IPS-18a (cell line): ENCODE measurements at regions not wholly inside any gene's neighbourhood (a gene's known extent, or its start where the extent isn't known, plus 50 kb on each side); places are given as distances from the start of the nearest gene placed in this dataset.

ENCODE experiments used
- H3K27ac ChIP-seq: one replicate; pipeline ENCODE4 v1.5.1; 2013; ENCODE audit warnings: low read length
- H3K27me3 ChIP-seq: one replicate; pipeline ENCODE4 v1.6.1; 2013; ENCODE audit warnings: mild to moderate bottlenecking, low read length; ENCODE audit not compliant: control insufficient read depth, insufficient read depth
- H3K36me3 ChIP-seq: one replicate; pipeline ENCODE4 v1.6.1; 2013; ENCODE audit warnings: low read depth, low read length; ENCODE audit not compliant: control insufficient read depth
- H3K4me1 ChIP-seq: one replicate; pipeline ENCODE4 v1.6.1; 2013; ENCODE audit warnings: low read depth, low read length; ENCODE audit not compliant: control insufficient read depth
- H3K4me3 ChIP-seq: one replicate; pipeline ENCODE4 v1.5.1; 2013; ENCODE audit warnings: low read length
- H3K9ac ChIP-seq: one replicate; pipeline ENCODE4 v1.6.1; 2013; ENCODE audit warnings: mild to moderate bottlenecking, low read length, moderate library complexity
- H3K9me3 ChIP-seq: one replicate; pipeline ENCODE4 v1.6.1; 2013; ENCODE audit warnings: low read depth, low read length; ENCODE audit not compliant: control insufficient read depth

DNA sequence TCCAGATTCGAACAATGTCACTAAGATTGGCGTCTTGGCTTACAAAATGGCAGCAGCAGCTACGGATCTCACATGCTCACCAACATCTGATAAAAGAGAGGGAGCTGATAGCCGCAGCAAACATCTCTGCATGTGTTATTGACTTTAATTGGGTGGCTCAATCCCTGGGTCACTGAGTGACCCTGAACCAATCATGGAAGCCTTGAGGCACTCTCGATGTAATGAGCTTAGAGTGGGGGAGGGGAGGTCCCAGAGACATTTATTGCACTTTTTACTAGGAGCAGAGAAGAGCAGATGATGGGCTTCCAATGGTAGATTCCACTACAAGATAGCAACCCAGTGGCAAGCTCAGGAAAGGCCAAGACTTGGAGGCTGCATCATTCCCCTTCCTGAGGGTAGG, 238.7 kb downstream of the BMP7 start:
- Histone ChIP-seq H3K4me1 (peaks cover 13% of the 10 kb centered on the region), H3K27me3 (no peaks in the 10 kb centered on the region), H3K27ac (no peak overlapping the region)

DNA sequence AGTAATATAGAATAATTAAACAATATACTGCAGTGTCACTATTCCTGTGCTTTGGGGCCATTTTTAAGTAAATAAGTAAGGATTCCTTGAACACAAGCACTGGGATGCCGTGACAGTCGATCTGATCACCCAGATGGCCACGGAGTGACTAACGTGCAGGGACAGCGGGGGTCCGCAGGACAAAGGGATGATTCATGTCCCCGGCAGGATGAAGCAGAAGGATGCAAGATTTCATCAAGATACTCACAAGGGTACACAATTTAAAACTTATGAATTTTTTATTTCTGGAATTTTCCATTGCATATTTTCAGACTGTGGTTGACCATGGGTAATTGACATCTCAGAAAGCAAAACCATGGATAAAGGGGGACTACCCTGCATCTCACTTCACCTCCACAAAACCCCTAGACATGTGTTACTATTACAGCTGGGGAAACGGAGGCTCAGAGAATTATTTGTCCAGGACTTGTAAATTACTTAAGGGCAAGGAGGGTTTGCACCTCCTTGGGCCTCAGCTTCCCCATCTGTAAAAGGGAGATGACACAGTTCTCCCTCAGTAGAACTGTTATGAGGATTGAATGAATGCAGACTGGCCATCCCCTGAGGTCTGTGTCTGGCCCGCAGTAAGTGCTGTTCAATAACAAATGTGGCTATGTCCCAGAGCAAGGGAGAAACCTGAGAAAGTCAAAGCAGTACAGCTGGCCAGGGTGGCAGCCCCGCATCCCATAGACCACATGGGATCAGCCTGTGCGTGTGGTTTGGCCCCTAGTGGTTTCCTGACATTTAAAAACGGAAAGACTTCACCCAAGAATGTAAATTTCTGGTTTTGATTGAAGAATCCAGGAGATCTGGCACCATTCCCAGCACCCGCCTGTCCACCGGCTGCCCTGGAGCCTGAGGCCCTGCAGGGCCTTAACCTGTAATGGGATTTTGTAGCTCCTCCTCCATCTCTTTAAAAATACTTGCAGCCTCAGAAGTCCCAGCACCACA, 235.5 kb downstream of the BMP7 start:
- no peak overlapping the region for H3K4me3 ChIP-seq
- no peaks in the 10 kb centered on the region for H3K27me3 ChIP-seq
- H3K27ac ChIP-seq: no peak overlapping the region
- H3K9me3 ChIP-seq: no peaks in the 10 kb centered on the region
- no peak overlapping the region for H3K9ac ChIP-seq
- no peaks in the 10 kb centered on the region for H3K36me3 ChIP-seq
- peaks cover 13% of the 10 kb centered on the region for H3K4me1 ChIP-seq

More for the DNA sequence above, 238.7 kb downstream of the BMP7 start:
- Histone ChIP-seq H3K9me3 (no peaks in the 10 kb centered on the region), H3K4me3 (no peak overlapping the region), H3K9ac (no peak overlapping the region), H3K36me3 (no peaks in the 10 kb centered on the region)

DNA sequence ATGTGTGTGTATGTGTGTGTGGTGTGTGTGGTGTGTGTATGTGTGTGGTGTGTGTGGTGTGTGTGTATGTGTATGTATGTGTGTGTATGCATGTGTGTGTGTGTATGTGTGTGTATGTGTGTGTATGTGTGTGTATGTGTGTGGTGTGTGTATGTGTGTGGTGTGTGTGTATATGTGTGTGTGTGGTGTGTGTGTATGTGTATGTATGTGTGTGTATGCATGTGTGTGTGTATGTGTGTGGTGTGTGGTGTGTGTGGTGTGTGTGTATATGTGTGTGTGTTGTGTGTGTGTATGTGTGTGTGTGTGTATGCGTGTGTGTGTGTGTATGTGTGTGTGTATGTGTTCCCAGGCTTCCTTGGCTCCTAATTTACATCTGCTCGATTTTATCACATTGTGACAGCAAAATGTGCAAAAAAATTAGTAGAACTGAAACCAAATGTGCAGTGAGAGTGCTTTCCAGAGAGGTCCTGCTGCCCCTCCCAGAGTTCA, 234.5 kb downstream of the BMP7 start:
- no peaks in the 10 kb centered on the region for H3K9me3 ChIP-seq
- H3K27ac ChIP-seq: no peak overlapping the region
- H3K9ac ChIP-seq: no peak overlapping the region
- no peak overlapping the region for H3K4me3 ChIP-seq
- H3K4me1 ChIP-seq: peaks cover 13% of the 10 kb centered on the region
- H3K27me3 ChIP-seq: no peaks in the 10 kb centered on the region
- no peaks in the 10 kb centered on the region for H3K36me3 ChIP-seq

DNA sequence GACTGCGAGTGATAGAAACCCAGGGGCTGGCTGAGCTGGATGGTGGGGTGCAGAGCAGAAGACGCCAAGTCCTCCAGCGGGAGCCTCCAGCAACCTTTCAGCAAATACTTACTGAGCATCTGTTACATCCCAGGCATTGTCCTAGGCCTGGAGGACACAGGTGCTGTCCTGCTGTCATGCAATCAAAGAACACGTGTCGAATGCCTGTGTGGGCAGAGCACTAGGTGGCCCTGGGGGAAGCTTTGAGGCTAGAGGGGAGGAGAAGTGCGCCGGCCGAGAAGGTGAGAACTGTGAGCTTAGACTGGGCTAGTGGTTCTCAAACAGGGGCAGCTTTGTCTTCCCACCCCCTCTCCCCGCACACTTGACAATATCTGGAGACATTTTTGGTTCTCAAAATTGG, 233.6 kb downstream of the BMP7 start:
- H3K4me1 ChIP-seq: peaks cover 13% of the 10 kb centered on the region
- no peak overlapping the region for H3K27ac ChIP-seq
- H3K36me3 ChIP-seq: no peaks in the 10 kb centered on the region
- no peak overlapping the region for H3K9ac ChIP-seq
- no peaks in the 10 kb centered on the region for H3K9me3 ChIP-seq
- H3K27me3 ChIP-seq: no peaks in the 10 kb centered on the region
- H3K4me3 ChIP-seq: no peak overlapping the region

DNA sequence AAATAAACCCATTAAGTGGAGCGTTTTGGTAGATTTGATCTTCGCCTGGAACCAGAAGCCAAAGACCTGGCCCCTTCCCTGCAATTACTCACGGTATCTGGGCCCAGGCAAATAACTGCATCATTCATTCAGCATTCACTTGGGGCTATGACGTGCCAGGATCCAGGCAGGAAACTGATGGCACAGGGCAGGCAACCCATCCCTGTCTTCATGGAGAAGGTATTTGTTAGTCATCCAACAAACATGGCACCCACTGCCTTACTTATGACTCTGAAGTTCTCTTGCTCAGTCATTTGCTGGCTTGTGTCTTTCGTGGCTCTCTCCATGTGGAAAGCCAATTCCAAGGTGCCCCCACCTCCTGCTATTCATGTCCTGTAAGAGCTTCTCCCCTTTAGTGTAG, 232.4 kb downstream of the BMP7 start:
- no peak overlapping the region for H3K4me3 ChIP-seq
- H3K9me3 ChIP-seq: no peaks in the 10 kb centered on the region
- no peak overlapping the region for H3K9ac ChIP-seq
- peaks cover 13% of the 10 kb centered on the region for H3K4me1 ChIP-seq
- H3K36me3 ChIP-seq: no peaks in the 10 kb centered on the region
- no peaks in the 10 kb centered on the region for H3K27me3 ChIP-seq
- no peak overlapping the region for H3K27ac ChIP-seq

DNA sequence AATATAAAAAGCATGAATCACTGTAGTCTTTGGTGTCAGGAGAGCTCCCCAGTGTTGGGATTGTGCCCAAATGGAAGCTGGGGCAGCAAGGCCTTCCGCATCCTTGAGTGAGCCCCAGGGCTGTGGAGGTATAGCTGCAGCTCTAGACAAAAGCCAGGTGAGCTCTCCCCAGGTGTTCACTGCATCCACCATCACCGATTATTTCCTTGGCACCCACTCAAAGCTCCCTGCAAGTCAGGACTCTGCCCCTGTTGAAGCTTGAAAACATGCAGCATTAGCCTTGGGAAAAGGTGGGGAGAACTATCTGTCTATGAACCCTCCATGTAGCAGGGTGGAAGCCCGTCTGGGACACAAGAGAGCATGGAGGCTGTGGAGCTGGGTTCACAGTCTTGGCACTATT, 228.8 kb downstream of the BMP7 start:
- H3K4me1 ChIP-seq: no peaks in the 10 kb centered on the region
- no peak overlapping the region for H3K4me3 ChIP-seq
- no peak overlapping the region for H3K9ac ChIP-seq
- H3K36me3 ChIP-seq: no peaks in the 10 kb centered on the region
- no peaks in the 10 kb centered on the region for H3K27me3 ChIP-seq
- H3K9me3 ChIP-seq: no peaks in the 10 kb centered on the region
- no peak overlapping the region for H3K27ac ChIP-seq

DNA sequence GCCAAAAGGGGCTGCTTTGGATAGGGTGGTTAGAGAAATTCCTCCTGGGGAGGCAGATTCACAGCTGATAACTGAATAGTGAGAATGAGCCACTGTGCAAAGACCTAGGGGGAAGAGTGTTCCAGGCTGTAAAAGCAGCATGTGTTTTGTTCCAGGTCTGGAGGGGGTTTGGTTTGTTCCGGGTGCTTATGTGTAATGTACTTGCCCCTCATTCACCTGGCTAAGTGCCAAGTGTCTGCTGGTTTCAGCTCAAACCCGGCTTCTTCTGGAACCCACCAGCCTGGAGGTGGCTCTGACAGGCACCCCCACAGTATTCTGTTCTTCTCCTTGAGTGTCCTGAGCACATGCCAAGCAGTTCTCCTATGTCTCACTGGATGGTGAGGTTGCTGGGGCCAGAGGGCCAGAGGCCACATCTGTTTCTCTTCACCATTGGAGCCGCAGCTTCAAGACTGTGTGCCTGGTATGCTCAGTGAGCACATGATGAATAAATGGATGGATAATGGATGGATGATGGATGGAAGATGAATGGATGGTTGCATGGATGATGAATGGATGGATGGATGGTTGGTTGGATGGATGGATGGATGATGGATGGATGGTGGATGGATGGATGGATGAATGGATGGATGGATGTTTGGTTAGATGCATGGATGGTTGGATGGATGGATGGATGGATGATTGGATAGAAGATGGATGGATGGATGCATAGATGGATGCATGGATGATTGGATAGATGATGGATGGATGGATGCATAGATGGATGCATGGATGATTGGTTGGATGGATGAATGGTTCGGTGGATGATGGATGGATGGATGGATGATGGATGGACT, 227.6 kb downstream of the BMP7 start:
- no peak overlapping the region for H3K27ac ChIP-seq

DNA sequence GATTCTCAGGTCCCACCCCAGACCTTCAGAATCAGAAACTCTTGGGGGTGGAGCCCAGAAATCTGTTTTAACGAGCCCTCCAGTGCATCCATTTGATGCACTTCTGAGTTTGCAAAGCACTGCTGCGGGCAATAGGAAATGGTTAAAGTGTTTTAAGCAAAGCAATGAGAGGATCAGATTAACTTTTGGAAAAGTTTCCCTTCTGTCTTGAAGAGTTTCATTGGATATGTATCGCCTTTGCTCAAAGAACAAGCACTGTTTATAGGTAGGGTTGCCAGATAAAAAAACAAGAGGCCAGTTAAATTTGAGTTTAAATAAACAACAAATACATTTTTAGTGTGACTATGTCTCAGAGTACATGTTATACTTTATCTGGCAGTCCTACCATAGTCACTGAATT, 226.0 kb downstream of the BMP7 start:
- H3K9ac ChIP-seq: no peak overlapping the region

More for the DNA sequence above, 227.6 kb downstream of the BMP7 start:
- Histone ChIP-seq H3K4me3 (no peak overlapping the region), H3K9ac (no peak overlapping the region), H3K9me3 (no peaks in the 10 kb centered on the region), H3K36me3 (no peaks in the 10 kb centered on the region), H3K4me1 (no peaks in the 10 kb centered on the region), H3K27me3 (no peaks in the 10 kb centered on the region)

DNA sequence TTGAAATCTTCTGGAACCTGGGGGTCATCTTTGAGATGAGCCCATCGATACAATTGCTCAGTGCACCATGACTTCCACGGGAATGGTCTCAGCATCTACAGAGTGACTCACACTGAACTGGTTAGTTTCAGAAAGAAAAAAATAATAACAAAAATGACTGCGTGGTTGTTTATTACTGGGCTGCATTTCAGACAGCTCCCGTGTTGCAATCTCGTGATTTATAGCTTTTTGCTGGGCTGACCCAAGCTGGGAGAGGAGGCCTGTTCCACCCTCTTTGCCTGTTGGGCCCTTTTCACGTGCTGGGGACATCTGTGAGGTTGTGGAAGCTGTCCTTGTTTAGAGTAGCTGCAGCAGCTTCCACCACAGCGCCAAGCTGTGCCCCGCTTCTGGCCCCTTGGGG, 225.5 kb downstream of the BMP7 start:
- Histone ChIP-seq H3K4me1 (no peaks in the 10 kb centered on the region), H3K9me3 (no peaks in the 10 kb centered on the region), H3K36me3 (no peaks in the 10 kb centered on the region), H3K4me3 (no peak overlapping the region), H3K27ac (no peak overlapping the region), H3K9ac (no peak overlapping the region), H3K27me3 (no peaks in the 10 kb centered on the region)

More for the DNA sequence above, 226.0 kb downstream of the BMP7 start:
- Histone ChIP-seq H3K4me3 (no peak overlapping the region), H3K36me3 (no peaks in the 10 kb centered on the region), H3K4me1 (no peaks in the 10 kb centered on the region), H3K27me3 (no peaks in the 10 kb centered on the region), H3K9me3 (no peaks in the 10 kb centered on the region), H3K27ac (no peak overlapping the region)

DNA sequence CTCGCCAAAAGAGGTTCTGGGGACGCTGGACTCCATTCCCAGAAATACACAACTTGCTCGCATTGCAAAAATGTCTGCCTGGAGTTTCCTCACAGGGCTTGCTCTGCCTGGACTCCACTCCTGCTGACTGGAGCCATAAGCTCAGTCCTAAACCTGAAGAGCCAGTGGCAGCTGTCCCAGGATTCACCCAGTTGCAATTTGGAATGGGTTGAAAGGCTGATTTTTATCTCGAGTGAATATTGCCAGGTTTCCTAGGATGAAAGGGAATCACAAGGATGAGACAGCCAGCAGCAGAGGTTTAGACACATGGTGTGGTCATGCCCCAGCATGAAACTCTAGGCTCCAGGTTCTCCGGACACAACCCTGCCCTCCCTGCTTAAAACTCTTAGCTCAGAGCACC, 223.3 kb downstream of the BMP7 start:
- H3K27ac ChIP-seq: no peak overlapping the region

DNA sequence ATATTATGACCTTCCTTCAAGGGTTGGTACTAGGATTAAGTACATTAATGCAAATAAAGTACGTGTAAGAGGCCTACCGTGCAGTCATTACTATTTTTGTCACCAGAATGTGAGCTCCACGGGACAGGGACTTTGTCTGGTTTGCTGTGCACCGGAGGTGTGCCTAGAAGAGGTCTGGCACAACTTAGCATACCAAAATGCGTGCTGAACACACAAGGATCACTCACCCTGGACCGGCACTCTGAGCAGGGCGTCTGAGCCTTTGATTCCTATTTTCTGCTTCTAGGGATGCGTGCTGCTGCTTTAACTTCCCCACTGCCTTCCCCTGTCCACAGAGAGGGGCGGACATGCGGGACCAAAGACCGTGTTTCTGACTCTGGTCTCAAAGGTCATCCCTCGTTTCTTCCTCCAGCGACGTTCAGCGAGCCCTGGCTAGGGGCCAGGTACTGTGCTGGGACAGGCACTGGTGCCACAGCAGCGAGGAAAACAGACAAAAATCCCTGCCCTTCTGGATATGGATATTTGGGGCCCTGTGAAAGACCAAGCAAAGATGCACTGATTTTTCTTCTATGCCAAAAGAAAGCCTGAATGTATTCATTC, 222.7 kb downstream of the BMP7 start:
- Histone ChIP-seq H3K36me3 (no peaks in the 10 kb centered on the region), H3K4me3 (no peak overlapping the region), H3K27me3 (no peaks in the 10 kb centered on the region), H3K4me1 (no peaks in the 10 kb centered on the region), H3K9ac (no peak overlapping the region), H3K27ac (no peak overlapping the region), H3K9me3 (no peaks in the 10 kb centered on the region)

More for the DNA sequence above, 223.3 kb downstream of the BMP7 start:
- Histone ChIP-seq H3K27me3 (no peaks in the 10 kb centered on the region), H3K4me1 (no peaks in the 10 kb centered on the region), H3K9ac (no peak overlapping the region), H3K36me3 (no peaks in the 10 kb centered on the region), H3K9me3 (no peaks in the 10 kb centered on the region), H3K4me3 (no peak overlapping the region)
